DND-41 (cell line): ENCODE measurements at regions not wholly inside any gene's neighbourhood (a gene's known extent, or its start where the extent isn't known, plus 50 kb on each side); places are given as distances from the start of the nearest gene placed in this dataset.
"Not testable (repeated sequence)": the region's sequence is repeated elsewhere in the genome, so short reads cannot be mapped to it uniquely, and the experiment has no call there.

Source experiments
- EZH2 ChIP-seq: IDR thresholded peaks from 3 replicates; pipeline ENCODE4 v1.6.1; 2012; ENCODE audit warnings: borderline replicate concordance, low read depth, mild to moderate bottlenecking, moderate library complexity, low read length, inconsistent platforms; ENCODE audit not compliant: severe bottlenecking
- TF ChIP-seq, protein P1 (sequence below): IDR thresholded peaks from 2 replicates; pipeline ENCODE4 v1.5.1; 2012; ENCODE audit warnings: borderline replicate concordance, low read length, moderate library complexity, mild to moderate bottlenecking; ENCODE audit not compliant: poor library complexity, severe bottlenecking; ENCODE audit errors: extremely low read depth

DNA sequence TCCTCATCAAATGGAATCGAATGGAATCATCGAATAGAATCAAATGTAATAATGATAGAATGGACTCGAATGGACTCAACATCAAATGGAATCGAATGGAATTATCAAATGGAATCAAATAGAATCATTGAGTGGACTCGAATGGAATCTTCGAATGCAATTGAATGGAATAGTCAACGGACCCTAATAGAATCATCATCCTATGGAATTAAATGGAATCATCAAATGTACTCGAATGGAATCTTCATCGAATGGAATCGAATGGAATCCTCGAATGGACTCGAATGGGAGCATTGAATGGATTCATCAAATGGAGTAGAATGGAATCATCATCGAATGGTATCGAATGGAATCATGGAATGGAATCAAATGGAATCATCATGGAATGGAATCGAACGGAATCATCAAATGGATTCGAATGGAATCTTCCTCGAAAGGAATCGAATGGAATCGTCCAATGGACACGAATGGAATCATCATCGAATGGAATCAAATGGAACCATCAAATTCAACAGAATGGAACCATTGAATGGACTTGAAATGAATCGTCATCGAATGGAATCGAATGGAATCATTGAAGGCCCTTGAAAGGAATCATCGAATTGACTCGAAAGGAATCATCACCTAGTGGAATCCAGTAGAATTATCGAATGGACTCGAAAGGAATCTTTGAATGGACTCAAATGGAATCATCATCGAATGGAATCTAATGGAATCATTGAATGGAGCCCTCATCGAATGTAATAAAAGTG, 224.9 kb downstream of the SHCBP1 start:
- not testable (repeated sequence) for TF ChIP-seq EZH2
- TF ChIP-seq, protein P1, sequence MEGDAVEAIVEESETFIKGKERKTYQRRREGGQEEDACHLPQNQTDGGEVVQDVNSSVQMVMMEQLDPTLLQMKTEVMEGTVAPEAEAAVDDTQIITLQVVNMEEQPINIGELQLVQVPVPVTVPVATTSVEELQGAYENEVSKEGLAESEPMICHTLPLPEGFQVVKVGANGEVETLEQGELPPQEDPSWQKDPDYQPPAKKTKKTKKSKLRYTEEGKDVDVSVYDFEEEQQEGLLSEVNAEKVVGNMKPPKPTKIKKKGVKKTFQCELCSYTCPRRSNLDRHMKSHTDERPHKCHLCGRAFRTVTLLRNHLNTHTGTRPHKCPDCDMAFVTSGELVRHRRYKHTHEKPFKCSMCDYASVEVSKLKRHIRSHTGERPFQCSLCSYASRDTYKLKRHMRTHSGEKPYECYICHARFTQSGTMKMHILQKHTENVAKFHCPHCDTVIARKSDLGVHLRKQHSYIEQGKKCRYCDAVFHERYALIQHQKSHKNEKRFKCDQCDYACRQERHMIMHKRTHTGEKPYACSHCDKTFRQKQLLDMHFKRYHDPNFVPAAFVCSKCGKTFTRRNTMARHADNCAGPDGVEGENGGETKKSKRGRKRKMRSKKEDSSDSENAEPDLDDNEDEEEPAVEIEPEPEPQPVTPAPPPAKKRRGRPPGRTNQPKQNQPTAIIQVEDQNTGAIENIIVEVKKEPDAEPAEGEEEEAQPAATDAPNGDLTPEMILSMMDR: not testable (repeated sequence)
